ENCODE measurements at regions not wholly inside any gene's neighbourhood (a gene's known extent, or its start where the extent isn't known, plus 50 kb on each side); places are given as distances from the start of the nearest gene placed in this dataset.

DNA sequence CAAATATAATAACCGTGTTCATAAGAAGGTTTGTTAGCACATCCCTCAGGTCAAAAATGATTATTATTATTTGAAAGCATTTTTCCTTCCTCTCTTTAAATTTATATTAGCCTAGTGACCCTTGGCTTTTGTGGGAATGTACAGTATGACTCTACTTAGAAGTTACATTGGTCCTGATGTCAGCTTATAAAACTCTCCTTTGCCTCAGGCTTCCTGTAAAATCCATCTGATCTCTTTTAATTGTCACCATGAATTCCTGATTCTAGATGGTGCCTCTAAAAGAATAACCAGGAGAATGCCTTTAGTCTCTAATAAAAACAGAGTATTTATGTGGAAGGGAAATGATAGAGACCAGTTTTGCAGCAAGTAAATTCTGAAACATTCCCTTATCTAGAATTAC lies 1134.4 kb downstream of the XPNPEP1 start:
- no peaks in the 10 kb centered on the region for H3K9me3 ChIP-seq (ENCODE audit: severe bottlenecking)
- DNase-seq (ENCODE audit: low spot score) (no peak), ATAC-seq (ENCODE audit: low read depth) (no peak)
- H3K27ac ChIP-seq (ENCODE audit: poor library complexity, severe bottlenecking) = peak overlapping the region; percentile 97
- TF ChIP-seq, protein P1, sequence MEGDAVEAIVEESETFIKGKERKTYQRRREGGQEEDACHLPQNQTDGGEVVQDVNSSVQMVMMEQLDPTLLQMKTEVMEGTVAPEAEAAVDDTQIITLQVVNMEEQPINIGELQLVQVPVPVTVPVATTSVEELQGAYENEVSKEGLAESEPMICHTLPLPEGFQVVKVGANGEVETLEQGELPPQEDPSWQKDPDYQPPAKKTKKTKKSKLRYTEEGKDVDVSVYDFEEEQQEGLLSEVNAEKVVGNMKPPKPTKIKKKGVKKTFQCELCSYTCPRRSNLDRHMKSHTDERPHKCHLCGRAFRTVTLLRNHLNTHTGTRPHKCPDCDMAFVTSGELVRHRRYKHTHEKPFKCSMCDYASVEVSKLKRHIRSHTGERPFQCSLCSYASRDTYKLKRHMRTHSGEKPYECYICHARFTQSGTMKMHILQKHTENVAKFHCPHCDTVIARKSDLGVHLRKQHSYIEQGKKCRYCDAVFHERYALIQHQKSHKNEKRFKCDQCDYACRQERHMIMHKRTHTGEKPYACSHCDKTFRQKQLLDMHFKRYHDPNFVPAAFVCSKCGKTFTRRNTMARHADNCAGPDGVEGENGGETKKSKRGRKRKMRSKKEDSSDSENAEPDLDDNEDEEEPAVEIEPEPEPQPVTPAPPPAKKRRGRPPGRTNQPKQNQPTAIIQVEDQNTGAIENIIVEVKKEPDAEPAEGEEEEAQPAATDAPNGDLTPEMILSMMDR (IDR thresholded peaks at IDR 0.05; ENCODE audit: poor library complexity, severe bottlenecking) = no peak
- peaks cover 53% of the 10 kb centered on the region for H3K4me1 ChIP-seq (ENCODE audit: insufficient read depth, poor library complexity, severe bottlenecking)
- no peaks in the 10 kb centered on the region for H3K36me3 ChIP-seq (ENCODE audit: low read depth)
- no peak overlapping the region for H3K4me3 ChIP-seq (ENCODE audit: severe bottlenecking)
- no peaks in the 10 kb centered on the region for H3K27me3 ChIP-seq (ENCODE audit: insufficient read depth, poor library complexity, severe bottlenecking)

DNA sequence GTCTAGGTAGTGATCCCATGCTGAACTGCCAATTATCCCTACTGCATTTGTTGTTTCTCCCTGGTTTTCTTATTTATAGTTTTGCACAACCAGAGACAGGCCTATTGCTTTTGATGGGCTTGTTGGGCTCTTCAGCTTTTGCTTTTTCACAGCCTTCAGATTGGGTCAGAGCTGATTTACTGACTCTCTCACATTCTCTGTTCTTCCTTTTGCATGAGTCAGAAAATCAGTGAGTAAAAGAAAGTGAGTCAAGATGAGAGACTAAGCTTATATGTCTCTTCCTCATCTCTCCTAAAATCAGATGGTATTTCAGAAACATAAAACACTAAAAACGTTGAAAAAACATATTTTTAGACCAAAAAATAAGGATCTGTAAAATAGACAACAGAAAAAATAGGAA lies 1135.4 kb downstream of the XPNPEP1 start:
- no peak for DNase-seq (ENCODE audit: low spot score)
- ATAC-seq (ENCODE audit: low read depth) = peak; percentile 56
- Histone ChIP-seq H3K27me3 (ENCODE audit: insufficient read depth, poor library complexity, severe bottlenecking) (no peaks in the 10 kb centered on the region), H3K9me3 (ENCODE audit: severe bottlenecking) (no peaks in the 10 kb centered on the region), H3K27ac (ENCODE audit: poor library complexity, severe bottlenecking) (peak overlapping the region; percentile 97), H3K4me3 (ENCODE audit: severe bottlenecking) (no peak overlapping the region), H3K4me1 (ENCODE audit: insufficient read depth, poor library complexity, severe bottlenecking) (peaks cover 51% of the 10 kb centered on the region), H3K36me3 (ENCODE audit: low read depth) (no peaks in the 10 kb centered on the region)
- TF ChIP-seq, protein P1 (IDR thresholded peaks at IDR 0.05; ENCODE audit: poor library complexity, severe bottlenecking) = no peak

DNA sequence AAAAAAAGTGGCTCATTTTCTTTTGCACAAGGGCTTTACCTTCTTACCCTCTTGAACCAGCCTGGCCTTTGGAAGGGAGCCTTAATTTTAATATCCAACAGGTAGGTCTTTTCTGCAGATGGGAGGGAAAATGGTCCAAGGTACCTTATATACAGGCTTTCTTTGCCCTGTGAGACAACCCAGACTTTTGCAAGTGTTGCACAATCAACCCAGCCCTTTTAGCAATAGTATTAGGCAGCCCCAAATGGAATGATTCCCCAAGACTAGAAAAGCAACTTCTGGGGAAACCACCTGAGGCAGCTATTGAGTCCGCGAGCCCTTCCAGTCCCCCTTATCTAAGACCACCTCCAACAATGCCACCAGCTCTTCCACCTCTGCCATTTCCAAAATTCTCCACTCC lies 1138.3 kb downstream of the XPNPEP1 start:
- Histone ChIP-seq H3K27me3 (ENCODE audit: insufficient read depth, poor library complexity, severe bottlenecking) (no peaks in the 10 kb centered on the region), H3K27ac (ENCODE audit: poor library complexity, severe bottlenecking) (no peak overlapping the region), H3K4me3 (ENCODE audit: severe bottlenecking) (no peak overlapping the region), H3K36me3 (ENCODE audit: low read depth) (no peaks in the 10 kb centered on the region), H3K4me1 (ENCODE audit: insufficient read depth, poor library complexity, severe bottlenecking) (peaks cover 22% of the 10 kb centered on the region), H3K9me3 (ENCODE audit: severe bottlenecking) (no peaks in the 10 kb centered on the region)
- ATAC-seq (ENCODE audit: low read depth) = no peak
- no peak for DNase-seq (ENCODE audit: low spot score)
- TF ChIP-seq, protein P1 (IDR thresholded peaks at IDR 0.05; ENCODE audit: poor library complexity, severe bottlenecking) = no peak

DNA sequence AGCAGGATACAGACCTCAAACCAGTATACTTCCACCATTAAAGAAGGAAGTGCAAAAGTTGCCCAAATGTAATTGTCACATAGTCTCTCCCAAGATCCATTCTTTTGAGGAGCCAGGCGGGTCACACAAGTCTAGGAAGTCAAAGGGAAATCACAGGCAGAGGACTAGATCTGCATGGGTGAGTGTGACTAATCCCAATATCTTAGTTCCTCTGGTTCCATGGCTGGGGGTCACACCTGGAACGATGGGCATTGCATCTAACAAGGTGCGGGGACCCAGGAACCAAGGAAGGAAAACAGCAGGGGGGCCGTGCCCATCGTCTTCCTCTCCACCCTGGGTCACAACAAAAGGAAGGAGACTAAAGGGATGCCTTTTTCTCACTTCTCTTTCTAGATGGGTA lies 1138.8 kb downstream of the XPNPEP1 start:
- Histone ChIP-seq H3K27me3 (ENCODE audit: insufficient read depth, poor library complexity, severe bottlenecking) (no peaks in the 10 kb centered on the region), H3K27ac (ENCODE audit: poor library complexity, severe bottlenecking) (no peak overlapping the region), H3K4me1 (ENCODE audit: insufficient read depth, poor library complexity, severe bottlenecking) (peaks cover 19% of the 10 kb centered on the region), H3K36me3 (ENCODE audit: low read depth) (no peaks in the 10 kb centered on the region), H3K4me3 (ENCODE audit: severe bottlenecking) (no peak overlapping the region), H3K9me3 (ENCODE audit: severe bottlenecking) (no peaks in the 10 kb centered on the region)
- ATAC-seq (ENCODE audit: low read depth) (no peak), DNase-seq (ENCODE audit: low spot score) (no peak)
- TF ChIP-seq, protein P1 (IDR thresholded peaks at IDR 0.05; ENCODE audit: poor library complexity, severe bottlenecking) = no peak

DNA sequence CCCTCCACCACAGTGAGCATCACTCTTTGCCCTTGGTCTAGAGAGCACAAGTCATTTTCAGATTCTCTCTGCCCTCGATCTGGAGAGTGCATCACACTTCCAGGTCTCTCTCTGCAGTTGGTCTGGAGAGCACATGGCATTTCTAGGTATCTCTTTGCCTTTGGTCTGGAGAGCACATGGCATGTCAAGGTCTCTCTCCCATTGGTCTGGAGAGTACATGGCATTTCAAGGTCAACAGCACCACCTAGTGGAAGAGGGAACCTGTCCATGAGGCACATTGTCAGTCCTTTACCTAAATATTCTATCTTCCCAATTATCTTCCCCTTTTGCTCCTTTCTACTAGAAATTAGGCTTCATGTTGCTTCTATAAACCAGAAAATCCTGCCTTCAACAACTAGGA lies 1139.4 kb downstream of the XPNPEP1 start:
- no peak overlapping the region for H3K4me3 ChIP-seq (ENCODE audit: severe bottlenecking)
- H3K36me3 ChIP-seq (ENCODE audit: low read depth) = no peaks in the 10 kb centered on the region
- H3K4me1 ChIP-seq (ENCODE audit: insufficient read depth, poor library complexity, severe bottlenecking) = peaks cover 12% of the 10 kb centered on the region
- H3K9me3 ChIP-seq (ENCODE audit: severe bottlenecking) = no peaks in the 10 kb centered on the region
- H3K27me3 ChIP-seq (ENCODE audit: insufficient read depth, poor library complexity, severe bottlenecking) = no peaks in the 10 kb centered on the region
- TF ChIP-seq, protein P1 (IDR thresholded peaks at IDR 0.05; ENCODE audit: poor library complexity, severe bottlenecking) = peak; percentile 26
- DNase-seq (ENCODE audit: low spot score) = no peak
- H3K27ac ChIP-seq (ENCODE audit: poor library complexity, severe bottlenecking) = no peak overlapping the region
- no peak for ATAC-seq (ENCODE audit: low read depth)
